GM12873 (cell line): ENCODE measurements at regions not wholly inside any gene's neighbourhood (a gene's known extent, or its start where the extent isn't known, plus 50 kb on each side); places are given as distances from the start of the nearest gene placed in this dataset.

Experiments
- CTCF ChIP-seq: IDR thresholded peaks from 2 replicates; pipeline ENCODE4 v1.5.1; 2012; ENCODE audit warnings: low read depth, mild to moderate bottlenecking, moderate library complexity, low read length, control low read depth; ENCODE audit not compliant: insufficient read depth; ENCODE audit errors: missing control alignments

GRCh38 chr5:136675769-136676168 lies 310.4 kb upstream of the TRPC7 start:
- TF ChIP-seq CTCF: no peak

- no peak for TF ChIP-seq CTCF
Observed at GRCh38 chr5:136674178-136674577, 308.8 kb upstream of the TRPC7 start.

GRCh38 chr5:136667789-136668188 lies 302.4 kb upstream of the TRPC7 start:
- no peak for TF ChIP-seq CTCF

DNA sequence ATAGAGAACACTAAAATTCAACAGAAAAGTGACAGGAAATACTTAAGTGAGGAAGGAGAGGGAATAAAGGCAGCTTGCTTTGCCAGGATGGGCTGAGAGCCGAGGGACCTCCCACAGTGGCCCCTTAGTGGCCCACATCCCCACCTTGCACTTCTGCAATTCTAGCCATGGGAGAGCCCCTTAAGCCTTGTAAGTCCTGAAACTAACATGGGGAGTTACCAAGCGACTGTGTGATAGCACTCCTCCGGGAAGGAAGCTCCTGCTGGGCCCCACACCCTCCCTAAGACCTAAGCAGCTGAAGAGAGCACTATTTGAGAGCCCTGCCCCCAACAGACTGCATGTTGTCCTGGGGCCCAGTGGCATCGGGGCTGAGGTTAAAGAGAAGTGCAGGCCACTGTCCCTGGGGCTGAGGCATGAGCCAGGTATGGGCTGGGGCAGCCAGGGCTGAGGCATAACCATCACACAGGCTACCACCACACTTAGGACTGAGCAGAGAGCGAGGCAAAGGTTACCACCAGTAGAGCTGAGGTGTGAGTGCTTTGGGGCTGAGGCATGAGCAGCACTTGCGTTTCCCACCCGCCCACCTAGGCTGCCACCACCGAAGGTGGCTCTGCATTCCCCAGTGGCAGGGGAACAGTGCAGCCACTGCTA lies 301.8 kb upstream of the TRPC7 start:
- no peak for TF ChIP-seq CTCF

GRCh38 chr5:136665331-136665730 lies 300.0 kb upstream of the TRPC7 start:
- TF ChIP-seq CTCF: no peak

GRCh38 chr5:136661026-136661425 lies 295.7 kb upstream of the TRPC7 start:
- no peak for TF ChIP-seq CTCF

DNA sequence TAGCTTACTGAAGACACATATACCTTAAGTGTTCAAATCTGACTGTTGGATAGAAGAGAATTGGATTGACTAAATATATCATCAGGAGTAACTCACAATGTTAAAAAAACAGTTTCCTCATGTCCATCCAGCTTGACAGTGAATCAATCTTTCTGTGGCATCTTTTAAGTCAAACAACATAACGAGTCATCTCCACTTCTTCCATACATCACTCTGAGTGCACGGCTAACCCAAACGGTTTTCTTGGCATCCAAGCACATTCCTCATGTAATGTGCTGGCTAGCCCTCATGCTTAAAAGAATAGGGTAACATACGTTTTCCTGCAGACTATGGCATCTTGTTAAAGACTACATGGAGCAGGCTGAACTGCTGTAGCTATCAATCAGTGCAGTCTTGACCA lies 291.5 kb upstream of the TRPC7 start:
- no peak for TF ChIP-seq CTCF
